ENCODE measurements at regions not wholly inside any gene's neighbourhood (a gene's known extent, or its start where the extent isn't known, plus 50 kb on each side); places are given as distances from the start of the nearest gene placed in this dataset.
"Not testable (repeated sequence)": the region's sequence is repeated elsewhere in the genome, so short reads cannot be mapped to it uniquely, and the experiment has no call there.

GRCh38 chr4:190121759-190122158 is 51.8 kb upstream of the DUX4 start:
- ChIA-PET CTCF (no interaction called here), POLR2A (ENCODE audit: low non-redundant PET) (no interaction called here)
- Histone ChIP-seq H3K36me3 (ENCODE audit: insufficient read depth, low read length, poor library complexity, severe bottlenecking) (no peaks in the 10 kb centered on the region), H3K27me3 (replicated peaks; ENCODE audit: insufficient read depth, low read depth, low read length, poor library complexity) (no peaks in the 10 kb centered on the region), H3K4me3 (ENCODE audit: low read depth, low read length, poor library complexity, severe bottlenecking) (no peak overlapping the region), H3K9me3 (ENCODE audit: low read depth, low read length, poor library complexity, severe bottlenecking) (no peaks in the 10 kb centered on the region), H3K27ac (ENCODE audit: low read depth, low read length, poor library complexity, severe bottlenecking) (no peak overlapping the region), H3K4me1 (ENCODE audit: insufficient read depth, low read length, poor library complexity, severe bottlenecking) (no peaks in the 10 kb centered on the region)
- DNase-seq (ENCODE audit: low spot score): no peak
- intact Hi-C loops (cut with micrococcal nuclease; ENCODE audit: unreplicated experiment): no loop called here
- no TSS peak for BruUV-seq (replicated peaks)
- no peak for TF ChIP-seq CTCF (conservative IDR thresholded peaks at IDR 0.05; ENCODE audit: low read depth, low read length)
- no peak for TF ChIP-seq EZH2 (IDR thresholded peaks at IDR 0.05; ENCODE audit: borderline replicate concordance, low read depth, low read length, poor library complexity, severe bottlenecking)

GRCh38 chr4:190122161-190123142 is 51.1 kb upstream of the DUX4 start:
- CTCF ChIA-PET: not testable (repeated sequence)

More at GRCh38 chr4:190122161-190123142, 51.1 kb upstream of the DUX4 start:
- BruUV-seq (replicated peaks); intact Hi-C loops (cut with micrococcal nuclease; ENCODE audit: unreplicated experiment); H3K27ac ChIP-seq (ENCODE audit: low read depth, low read length, poor library complexity, severe bottlenecking); POLR2A ChIA-PET (ENCODE audit: low non-redundant PET); DNase-seq (ENCODE audit: low spot score); H3K27me3 ChIP-seq (replicated peaks; ENCODE audit: insufficient read depth, low read depth, low read length, poor library complexity); H3K9me3 ChIP-seq (ENCODE audit: low read depth, low read length, poor library complexity, severe bottlenecking); H3K4me3 ChIP-seq (ENCODE audit: low read depth, low read length, poor library complexity, severe bottlenecking); H3K4me1 ChIP-seq (ENCODE audit: insufficient read depth, low read length, poor library complexity, severe bottlenecking); H3K36me3 ChIP-seq (ENCODE audit: insufficient read depth, low read length, poor library complexity, severe bottlenecking): not testable (repeated sequence)
